ENCODE measurements at regions not wholly inside any gene's neighbourhood (a gene's known extent, or its start where the extent isn't known, plus 50 kb on each side); places are given as distances from the start of the nearest gene placed in this dataset.
A peak's percentile ranks its signal among the peaks of the same experiment; 100 is the strongest.
"Not testable (repeated sequence)": the region's sequence is repeated elsewhere in the genome, so short reads cannot be mapped to it uniquely, and the experiment has no call there.

DNA sequence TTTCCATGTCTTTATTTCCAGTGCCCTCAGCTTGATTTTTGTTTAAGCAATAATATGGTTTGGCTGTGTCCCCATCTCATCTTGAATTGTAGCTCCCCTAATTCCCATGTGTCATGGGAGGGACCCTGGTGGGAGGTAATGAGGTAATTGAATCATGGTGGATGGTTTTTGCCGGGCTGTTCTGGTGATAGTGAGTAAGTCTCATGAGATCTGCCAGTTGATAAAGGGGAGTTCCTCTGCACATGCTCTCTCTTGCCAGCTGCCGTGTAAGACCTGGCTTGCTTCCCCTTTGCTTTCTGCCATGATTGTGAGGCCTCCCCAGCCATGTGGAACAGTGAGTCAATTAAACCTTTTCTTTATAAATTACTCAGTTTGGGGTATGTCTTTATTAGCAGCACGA lies 559.6 kb upstream of the ADAMTS5 start:
- DNase-seq, result no peak

GRCh38 chr21:27525780-27526179 lies 558.9 kb upstream of the ADAMTS5 start:
- DNase-seq, result no peak

DNA sequence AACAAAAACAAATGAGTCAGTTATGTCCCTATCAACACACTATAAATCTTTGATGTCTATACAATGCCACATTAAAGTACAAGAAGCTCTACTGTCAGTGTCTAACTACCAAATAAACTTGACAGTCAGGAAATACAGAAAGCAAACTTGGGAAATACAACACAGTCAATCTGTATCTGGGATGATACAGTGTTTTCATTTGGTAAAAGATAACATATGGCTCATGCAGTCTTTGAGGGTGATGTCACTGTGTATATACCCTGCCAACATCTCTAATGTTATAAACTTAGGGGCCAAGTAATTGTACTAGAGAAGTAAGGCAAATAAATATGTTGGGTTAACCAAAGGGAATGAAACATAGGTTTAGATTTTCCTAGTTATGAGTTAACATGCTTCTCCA lies 552.5 kb upstream of the ADAMTS5 start:
- DNase-seq, result no peak

DNA sequence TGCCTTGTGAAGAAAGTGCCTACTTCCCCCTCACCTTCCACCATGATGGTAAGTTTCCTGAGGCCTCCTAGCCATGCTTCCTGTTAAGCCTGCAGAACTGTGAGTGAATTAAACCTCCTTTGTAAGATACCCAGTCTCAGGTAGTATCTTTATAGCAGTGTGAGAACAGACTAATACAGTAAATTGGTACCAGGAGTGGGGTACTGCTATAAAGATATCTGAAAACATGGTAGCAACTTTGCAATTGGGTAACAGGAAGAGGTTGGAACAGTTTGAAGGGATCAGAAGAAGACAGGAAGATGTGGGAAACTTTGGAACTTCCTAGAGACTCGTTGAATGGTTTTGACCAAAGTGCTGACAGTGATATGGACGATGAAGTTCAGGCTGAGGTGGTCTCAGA lies 550.3 kb upstream of the ADAMTS5 start:
- DNase-seq, result not testable (repeated sequence)

- no peak for DNase-seq
Observed at GRCh38 chr21:27515676-27516075, 548.8 kb upstream of the ADAMTS5 start.

GRCh38 chr21:27513825-27514224 lies 546.9 kb upstream of the ADAMTS5 start:
- DNase-seq, result no peak

DNA sequence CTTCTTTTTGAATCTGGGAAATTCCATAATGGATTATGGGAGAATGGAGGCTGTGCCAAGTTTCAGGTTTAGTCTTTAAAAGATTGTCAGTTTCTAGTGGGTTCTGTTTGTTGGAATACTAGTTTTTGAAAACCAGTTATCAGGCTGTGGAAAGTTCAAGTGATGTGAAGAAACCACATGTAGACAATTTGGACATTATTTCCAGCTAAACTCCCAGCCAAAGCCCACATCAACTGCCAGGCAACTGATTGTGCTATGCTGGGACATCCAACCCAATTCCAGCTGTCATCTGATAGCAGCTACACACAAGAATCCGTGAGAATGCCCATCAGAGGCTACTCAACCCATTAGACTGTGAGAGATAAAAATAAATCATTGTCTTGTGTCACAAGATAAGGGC lies 546.1 kb upstream of the ADAMTS5 start:
- no peak for DNase-seq

DNA sequence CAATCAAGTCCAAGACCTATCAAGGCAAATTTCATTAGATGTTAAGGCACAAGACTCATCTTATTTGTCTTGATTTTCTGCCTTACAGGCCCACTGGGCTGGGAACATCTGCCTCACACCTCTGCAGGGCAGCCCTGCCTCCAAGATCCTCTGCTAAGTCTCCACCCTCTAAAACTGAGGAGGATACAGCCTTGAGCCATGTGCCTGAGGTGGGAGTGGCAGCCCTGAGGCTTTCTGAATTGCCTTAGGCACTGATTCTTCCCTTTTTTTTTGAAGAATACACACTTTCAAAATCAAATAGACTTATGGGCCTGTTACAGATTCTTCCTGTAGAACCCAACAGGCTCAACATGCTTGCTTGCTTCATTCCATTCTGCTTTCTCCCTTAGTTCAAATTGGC lies 544.3 kb upstream of the ADAMTS5 start:
- DNase-seq, result no peak

GRCh38 chr21:27507695-27508094 lies 540.8 kb upstream of the ADAMTS5 start:
- DNase-seq, result no peak

DNA sequence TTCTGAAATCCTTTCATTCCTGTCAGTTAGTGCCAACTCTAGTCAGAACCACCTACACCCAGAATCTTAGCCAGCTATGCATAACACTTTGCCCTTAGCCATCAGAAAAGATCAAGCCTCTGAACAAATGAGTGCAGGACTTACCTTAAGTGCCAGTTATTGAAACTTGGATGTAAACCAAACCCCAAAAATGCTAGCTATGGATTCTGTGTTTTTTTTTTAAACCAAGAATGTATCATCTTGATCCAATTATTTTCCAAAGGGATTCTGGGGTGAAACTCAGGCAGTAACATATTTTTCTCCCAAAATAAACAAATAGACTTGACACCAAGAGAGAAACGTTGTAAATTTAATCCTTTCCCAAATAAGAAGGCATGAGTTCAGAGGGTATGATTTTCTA lies 538.6 kb upstream of the ADAMTS5 start:
- no peak for DNase-seq

DNA sequence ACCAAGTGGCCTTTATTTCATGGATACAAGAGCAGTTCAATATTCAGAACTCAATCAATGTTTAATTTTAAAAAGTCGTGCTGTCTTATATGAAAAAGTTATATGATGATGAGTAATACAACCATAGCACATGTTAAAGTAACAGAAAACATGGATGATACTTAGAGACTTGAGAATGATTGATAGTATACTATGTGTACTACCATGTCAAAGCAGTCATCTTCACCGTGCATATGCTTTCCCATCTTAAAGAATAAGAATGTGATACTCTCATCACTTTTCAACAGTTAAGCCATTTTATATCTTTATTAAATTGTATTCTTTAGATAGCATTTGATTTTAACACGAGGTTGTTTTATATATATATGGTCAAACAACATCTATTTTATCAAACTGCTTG lies 535.9 kb upstream of the ADAMTS5 start:
- no peak for DNase-seq

DNA sequence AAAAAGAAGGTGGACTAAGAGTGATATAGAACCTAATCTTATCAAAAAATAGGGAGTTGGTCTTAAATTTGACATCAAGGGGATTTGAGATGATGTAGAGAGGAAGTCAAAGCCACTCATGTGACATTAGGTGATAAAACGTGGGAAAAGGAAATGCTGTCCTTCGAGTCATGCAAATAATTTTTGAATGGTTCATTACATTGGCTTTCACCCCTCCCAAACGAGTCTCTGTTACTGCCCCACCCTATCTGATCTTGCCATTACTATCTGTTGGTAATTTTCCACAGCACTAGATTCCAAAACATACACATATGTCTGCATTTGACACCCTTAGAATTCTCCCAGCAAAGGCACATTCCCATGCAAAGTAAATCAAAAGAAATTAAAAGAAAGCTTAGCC lies 531.1 kb upstream of the ADAMTS5 start:
- DNase-seq, result no peak

- DNase-seq, result no peak
Observed at GRCh38 chr21:27495836-27496235, 528.9 kb upstream of the ADAMTS5 start.

DNA sequence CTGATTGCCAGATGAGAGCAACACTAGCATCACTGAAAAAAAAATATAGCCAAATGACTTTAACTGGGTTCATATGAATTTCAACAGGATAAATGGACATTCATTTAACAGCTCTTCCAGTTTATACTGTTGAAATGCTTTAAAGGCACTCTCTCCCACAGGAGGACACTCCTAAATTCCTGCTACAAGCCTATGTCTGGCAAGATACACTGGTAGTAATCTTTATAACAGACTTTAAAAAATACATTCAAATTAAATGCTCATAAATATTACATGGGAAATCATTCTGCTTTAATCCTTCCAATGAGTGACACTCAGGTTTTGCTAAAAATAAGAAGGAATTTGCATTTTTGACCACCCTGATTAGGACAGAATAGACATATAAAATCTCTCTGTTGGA lies 526.7 kb upstream of the ADAMTS5 start:
- DNase-seq, result no peak

DNA sequence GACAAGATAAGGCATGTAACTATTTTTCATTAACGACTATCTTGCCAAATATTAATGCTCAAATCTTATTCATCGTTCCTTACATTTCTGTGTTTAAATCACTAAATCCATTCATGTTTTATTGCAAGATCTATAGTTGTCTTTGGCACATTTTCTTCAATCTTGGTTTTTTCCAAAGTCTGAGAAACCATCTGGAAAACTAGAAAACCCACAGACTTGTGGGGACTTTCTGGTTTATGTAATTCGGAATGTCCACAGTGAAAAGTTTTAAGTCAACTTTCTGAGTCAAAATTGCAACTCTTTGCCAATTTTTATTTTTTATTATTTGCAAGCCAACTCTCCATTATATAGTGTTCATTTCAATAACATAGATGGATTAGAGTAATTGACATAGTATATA lies 520.8 kb upstream of the ADAMTS5 start:
- DNase-seq, result no peak

DNA sequence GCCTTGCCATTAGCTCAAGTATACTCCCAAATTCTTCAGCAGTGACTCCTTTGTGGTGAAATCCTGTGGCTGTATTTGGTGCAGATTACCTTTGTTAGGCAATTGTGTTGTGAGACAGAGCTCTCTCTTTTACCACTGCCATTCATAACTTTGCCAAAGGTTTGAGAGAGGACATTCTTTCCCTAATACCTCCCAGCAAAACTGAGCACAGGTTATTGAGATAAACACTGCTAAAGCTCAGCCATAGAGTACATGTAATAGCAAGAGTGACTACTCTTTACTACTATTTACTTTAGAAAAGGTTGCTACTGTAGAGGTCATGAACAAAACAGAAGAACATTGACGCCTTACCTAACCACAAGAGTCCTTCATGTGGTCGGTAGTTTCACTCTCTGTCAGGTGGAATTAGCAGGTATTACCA lies 514.0 kb upstream of the ADAMTS5 start:
- DNase-seq, result peak; percentile 15

DNA sequence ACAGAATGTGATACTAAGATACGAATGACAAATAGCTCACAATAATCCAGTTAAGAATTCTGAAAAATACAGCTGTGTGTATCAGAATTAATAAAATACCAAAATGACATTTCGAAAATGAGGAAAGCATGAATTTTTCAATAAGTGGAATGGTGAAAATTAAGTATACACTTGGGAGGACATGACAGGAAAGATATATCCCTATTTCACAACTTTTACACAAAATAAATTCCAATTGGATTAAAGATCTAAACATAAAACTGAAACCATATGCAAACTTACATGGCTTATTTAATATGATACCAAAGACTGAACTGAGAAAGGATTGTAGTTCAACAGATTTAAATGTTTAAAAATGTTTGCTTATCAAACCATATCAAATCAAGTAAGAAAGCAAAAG lies 510.4 kb upstream of the ADAMTS5 start:
- no peak for DNase-seq

- DNase-seq, result no peak
Observed at GRCh38 chr21:27476696-27477095, 509.8 kb upstream of the ADAMTS5 start.

GRCh38 chr21:27475363-27475955 lies 508.6 kb upstream of the ADAMTS5 start:
- no peak for DNase-seq

DNA sequence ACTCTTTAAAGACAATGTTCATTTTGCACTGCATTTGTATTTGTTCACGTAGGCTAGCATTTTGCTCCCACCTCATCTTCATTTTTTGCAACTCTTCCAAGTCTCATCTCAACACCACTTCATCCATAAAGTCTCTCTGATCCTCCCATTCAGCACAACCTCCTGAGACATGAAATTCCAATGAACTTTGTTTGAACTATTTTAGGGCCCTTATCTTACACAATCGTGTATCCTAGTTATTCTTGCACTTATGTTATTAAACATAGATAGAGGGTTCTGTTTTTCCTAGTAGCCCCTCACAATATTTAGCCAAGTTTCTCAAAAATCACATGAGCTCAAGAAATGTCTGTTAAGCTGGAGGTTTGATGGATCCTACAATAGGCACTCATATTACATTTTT lies 500.5 kb upstream of the ADAMTS5 start:
- no peak for DNase-seq

DNA sequence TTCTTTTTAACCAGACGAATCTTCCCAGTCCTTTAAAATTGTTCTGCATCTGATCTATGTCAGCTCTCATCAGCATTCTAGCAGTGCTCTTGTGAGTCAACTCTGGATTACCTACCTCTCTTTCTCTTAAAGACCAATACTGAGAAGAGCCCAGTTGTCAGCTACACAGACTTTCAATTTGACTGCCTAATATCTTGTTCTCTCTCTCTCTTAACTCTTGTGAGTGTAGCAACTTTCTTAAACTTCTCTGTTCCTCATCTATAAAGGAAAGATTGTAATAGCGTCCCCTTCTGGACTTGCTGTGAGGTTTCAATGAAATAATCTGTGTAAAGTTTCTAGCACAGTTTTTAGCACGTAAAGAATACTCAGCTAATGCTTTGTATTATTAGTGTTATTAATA lies 499.3 kb upstream of the ADAMTS5 start:
- DNase-seq, result no peak

DNA sequence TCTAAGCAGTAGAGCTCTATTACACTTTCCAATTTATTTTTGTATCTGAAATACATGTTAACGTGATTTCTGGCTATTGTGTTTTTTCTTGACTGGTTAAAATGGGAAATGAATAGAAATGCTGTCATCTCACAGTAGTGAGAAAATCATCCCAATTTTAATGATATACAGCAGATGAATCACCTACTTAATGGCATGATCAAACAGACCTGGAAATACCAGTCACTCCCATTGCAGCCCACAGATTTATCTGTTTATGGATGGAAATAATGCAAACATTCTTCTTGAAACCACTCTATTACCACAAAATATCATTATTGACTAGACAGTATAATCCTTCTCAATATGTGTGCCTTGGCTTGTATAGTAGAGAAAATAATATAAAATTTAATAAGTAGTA lies 497.8 kb upstream of the ADAMTS5 start:
- DNase-seq, result no peak

- DNase-seq, result no peak
Observed at GRCh38 chr21:27462726-27463125, 495.8 kb upstream of the ADAMTS5 start.

GRCh38 chr21:27454234-27454633 lies 487.3 kb upstream of the ADAMTS5 start:
- DNase-seq, result no peak

DNA sequence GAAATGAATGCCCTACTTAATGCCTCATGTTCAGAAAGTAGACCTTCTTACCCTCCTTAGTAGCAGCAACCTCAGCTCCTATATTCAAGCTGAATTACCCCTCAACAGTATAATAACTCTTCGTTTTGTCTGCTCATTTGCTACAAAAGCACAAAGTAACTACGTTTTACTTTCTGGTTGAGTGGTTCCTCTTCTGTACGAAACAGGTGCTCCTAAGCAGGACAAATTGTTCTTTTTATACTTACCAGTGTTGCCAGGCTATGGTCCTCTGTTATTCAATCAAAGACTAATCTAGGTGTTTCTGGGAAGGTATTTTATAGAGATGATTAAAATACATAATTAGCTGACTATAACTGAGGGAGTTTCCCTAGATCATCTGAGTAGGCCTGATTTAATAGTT lies 484.2 kb upstream of the ADAMTS5 start:
- no peak for DNase-seq

GRCh38 chr21:27450216-27450615 lies 483.3 kb upstream of the ADAMTS5 start:
- no peak for DNase-seq

Measured in RPMI8226 (cell line).